K562 (cell line): ENCODE measurements at regions not wholly inside any gene's neighbourhood (a gene's known extent, or its start where the extent isn't known, plus 50 kb on each side); places are given as distances from the start of the nearest gene placed in this dataset.

Source experiments
- ATAC-seq: fragments of 200-7000 bp; cut with Tn5 transposase; 3 replicates; pipeline ENCODE4 v1.9.1; 2020; ENCODE audit warnings: moderate library complexity
- BruUV-seq: library from RNA; stranded (reverse); fragments of 400-500 nt; replicated peaks from 2 replicates; lab custom pipeline; 2021; lab: Mats Ljungman, UMichigan
- CTCF ChIA-PET: fragments of 300-600 bp; formaldehyde crosslinking; extraction: SDS; loops from one replicate; lab custom pipeline; 2021; ENCODE audit warnings: low intra/inter-chr PET ratio; lab: Yijun Ruan, JAX
- POLR2A ChIA-PET: fragments of 300-600, 350-650 bp; sonication (Branson Sonifier 250); formaldehyde crosslinking; extraction: SDS; loops from one replicate; lab custom pipeline; 2021; ENCODE audit warnings: antibody characterized with exemption, inconsistent platforms; lab: Yijun Ruan, JAX
- DNase-seq, 4 experiments: peaks; one replicate each; pipeline versions ENCODE4 v3.0.0 to v3.0.0-alpha.2; 2011 to 2018; ENCODE audit warnings: low spot score in 3 of 4, mixed read lengths in 3 of 4; ENCODE audit errors: extremely low read depth in 1 of 4
- FAIRE-seq: peaks from 2 replicates; lab custom pipeline; 2011; peaks lifted over from hg19 to GRCh38; lab: Jason Lieb, UNC
- H2AFZ ChIP-seq: 2 replicates; pipeline ENCODE4 v1.6.0; 2011; ENCODE audit warnings: low read depth, low read length, control low read depth, inconsistent platforms
- H3K27ac ChIP-seq: fragments of 200-600 bp; 3 replicates; pipeline ENCODE4 v1.8.0; 2011; ENCODE audit warnings: low read depth, mild to moderate bottlenecking, control low read depth, inconsistent platforms, low read length, moderate library complexity, mixed read lengths; ENCODE audit errors: extremely low read depth
- H3K27me3 ChIP-seq, 2 experiments: fragments of 300-600 bp in 1 of 2; 2 replicates in 1 of 2; 3 replicates in 1 of 2; pipeline versions ENCODE4 v1.6.0 to v1.8.0; 2011; ENCODE audit warnings: inconsistent platforms in 2 of 2, low read length in 2 of 2, mild to moderate bottlenecking in 1 of 2, mixed read lengths in 1 of 2, moderate library complexity in 1 of 2; ENCODE audit not compliant: control insufficient read depth in 2 of 2, insufficient read depth in 2 of 2
- H3K36me3 ChIP-seq: fragments of 300-600 bp; 3 replicates; pipeline ENCODE4 v1.8.0; 2011; ENCODE audit warnings: mild to moderate bottlenecking, low read length, inconsistent platforms; ENCODE audit not compliant: control insufficient read depth, insufficient read depth
- H3K4me1 ChIP-seq, 2 experiments: fragments of 200-600 bp in 1 of 2; replicated peaks in 1 of 2; 2 replicates in 1 of 2; 3 replicates in 1 of 2; pipeline versions ENCODE4 v1.5.1 to v1.8.0; 2011; ENCODE audit warnings: inconsistent platforms in 2 of 2, low read length in 2 of 2, mild to moderate bottlenecking in 1 of 2, mixed read lengths in 1 of 2, moderate library complexity in 1 of 2; ENCODE audit not compliant: control insufficient read depth in 2 of 2, insufficient read depth in 2 of 2
- H3K4me2 ChIP-seq: 2 replicates; pipeline ENCODE4 v1.6.1; 2011; ENCODE audit warnings: low read length, control low read depth, inconsistent platforms, mixed read lengths; ENCODE audit not compliant: insufficient read depth
- H3K4me3 ChIP-seq: fragments of 200-600 bp; sonication (generic), shearing (Covaris generic); 2 replicates; pipeline ENCODE4 v1.5.1; 2016; ENCODE audit warnings: control low read depth, inconsistent platforms
- H3K79me2 ChIP-seq: fragments of 200-600 bp; 3 replicates; pipeline ENCODE4 v1.8.0; 2011; ENCODE audit warnings: low read length, inconsistent platforms; ENCODE audit not compliant: control insufficient read depth, insufficient read depth
- H3K9ac ChIP-seq, 2 experiments: 2 replicates each; pipeline versions ENCODE4 v1.6.0 to v1.6.1; 2011; ENCODE audit warnings: low read depth in 2 of 2, low read length in 2 of 2, control low read depth in 1 of 2, inconsistent platforms in 1 of 2, mild to moderate bottlenecking in 1 of 2, mixed read lengths in 1 of 2; ENCODE audit not compliant: insufficient read depth in 1 of 2
- H3K9me1 ChIP-seq: one replicate; pipeline ENCODE4 v1.6.0; 2011; ENCODE audit warnings: inconsistent platforms, mild to moderate bottlenecking, low read length, moderate library complexity; ENCODE audit not compliant: control insufficient read depth, insufficient read depth
- H3K9me3 ChIP-seq: replicated peaks from 2 replicates; pipeline ENCODE4 v1.5.1; 2011; ENCODE audit warnings: low read depth, low read length, inconsistent platforms; ENCODE audit not compliant: control insufficient read depth, insufficient read depth
- H4K20me1 ChIP-seq: replicated peaks from 2 replicates; pipeline ENCODE4 v1.6.1; 2011; ENCODE audit warnings: low read length, inconsistent platforms, mixed read lengths; ENCODE audit not compliant: control insufficient read depth, insufficient read depth
- CEBPG ChIP-seq, 3 experiments: fragments of 200-800 bp in 1 of 3; sonication (Bioruptor generic) in 1 of 3; sonication (generic) in 1 of 3; formaldehyde crosslinking in 1 of 3; IDR thresholded peaks in 2 of 3; conservative IDR thresholded peaks in 1 of 3; 2 replicates each; pipeline versions ENCODE4 v1.6.1 to v1.8.0; 2016 to 2022; ENCODE audit warnings: missing compliant biosample characterization in 2 of 3, missing genetic modification characterization in 2 of 3, mild to moderate bottlenecking in 1 of 3, missing genetic modification reagents in 1 of 3
- DACH1 ChIP-seq: fragments of 450-650 bp; IDR thresholded peaks from 2 replicates; pipeline ENCODE4 v1.6.1; 2018; ENCODE audit not compliant: partially characterized antibody
- KHSRP ChIP-seq: fragments of 450-650 bp; IDR thresholded peaks from 2 replicates; pipeline ENCODE4 v1.6.1; 2017
- WGBS: fragments of 100-300 bp; shearing (Covaris generic); methylation state at CpG from one replicate; pipeline ENCODE4 v1.1.6; 2016; ENCODE audit warnings: low coverage, mixed read lengths; ENCODE audit not compliant: insufficient coverage; ENCODE audit errors: missing lambda C conversion rate; 5-methylcytosine and 5-hydroxymethylcytosine counted together
- in situ Hi-C: fragments of 300-500 bp; cut with MboI; formaldehyde crosslinking; loops from 4 replicates; pipeline ENCODE4 v1.15.0; 2018; ENCODE audit warnings: inconsistent platforms, mixed read lengths
- intact Hi-C: fragments of 100-400 bp; cut with micrococcal nuclease; formaldehyde crosslinking; loops from 2 replicates; pipeline ENCODE4 v1.14.2; 2022
- TF ChIP-seq, protein P1 (sequence below): fragments of 200-600 bp; sonication (generic); IDR thresholded peaks from one replicate; pipeline ENCODE4 v1.6.1; 2012; ENCODE audit warnings: mild to moderate bottlenecking, low read depth, low read length, inconsistent platforms
- TF ChIP-seq, protein P2 (sequence below): sonication (generic); formaldehyde crosslinking; IDR thresholded peaks from 2 replicates; pipeline ENCODE4 v1.8.0; 2023; ENCODE audit warnings: mild to moderate bottlenecking, missing genetic modification reagents

DNA sequence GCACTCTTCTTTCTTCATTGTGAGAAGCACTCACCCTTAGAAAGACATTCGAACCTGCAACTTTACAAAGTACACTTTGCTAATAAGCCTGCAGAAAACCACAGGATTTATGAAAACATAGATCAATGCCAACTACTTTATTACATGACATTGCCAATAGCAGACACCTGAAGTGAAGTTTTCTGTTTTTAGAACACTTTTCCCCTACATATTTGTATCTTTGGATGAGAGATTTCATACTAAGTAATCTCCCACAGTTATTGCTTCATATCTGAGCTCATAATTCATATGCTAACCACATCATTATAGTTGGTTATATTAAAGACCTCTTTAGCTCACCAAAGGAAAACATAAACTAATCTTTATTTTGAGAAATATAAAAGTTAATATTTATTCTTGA lies 276.5 kb upstream of the CTSO start:
- no TSS peak for BruUV-seq
- Histone ChIP-seq H3K79me2 (no peaks in the 10 kb centered on the region), H3K9me1 (no peaks in the 10 kb centered on the region), H3K9ac (no peak overlapping the region), H2AFZ (no peak overlapping the region), H3K4me1 (no peaks in the 10 kb centered on the region), H3K4me2 (no peak overlapping the region), H3K27ac (no peak overlapping the region), H3K9me3 (no peaks in the 10 kb centered on the region), H3K4me3 (no peak overlapping the region), H3K27me3 (no peaks in the 10 kb centered on the region), H3K36me3 (no peaks in the 10 kb centered on the region), H4K20me1 (no peaks in the 10 kb centered on the region)
- ChIA-PET CTCF (no interaction called here), POLR2A (no interaction called here)
- no peak for ATAC-seq
- WGBS = 0% methylated on average over 1 of the region's 1 CpG
- intact Hi-C loops = no loop called here
- no peak for FAIRE-seq
- in situ Hi-C loops = no loop called here
- no peak for DNase-seq
- TF ChIP-seq, protein P1, sequence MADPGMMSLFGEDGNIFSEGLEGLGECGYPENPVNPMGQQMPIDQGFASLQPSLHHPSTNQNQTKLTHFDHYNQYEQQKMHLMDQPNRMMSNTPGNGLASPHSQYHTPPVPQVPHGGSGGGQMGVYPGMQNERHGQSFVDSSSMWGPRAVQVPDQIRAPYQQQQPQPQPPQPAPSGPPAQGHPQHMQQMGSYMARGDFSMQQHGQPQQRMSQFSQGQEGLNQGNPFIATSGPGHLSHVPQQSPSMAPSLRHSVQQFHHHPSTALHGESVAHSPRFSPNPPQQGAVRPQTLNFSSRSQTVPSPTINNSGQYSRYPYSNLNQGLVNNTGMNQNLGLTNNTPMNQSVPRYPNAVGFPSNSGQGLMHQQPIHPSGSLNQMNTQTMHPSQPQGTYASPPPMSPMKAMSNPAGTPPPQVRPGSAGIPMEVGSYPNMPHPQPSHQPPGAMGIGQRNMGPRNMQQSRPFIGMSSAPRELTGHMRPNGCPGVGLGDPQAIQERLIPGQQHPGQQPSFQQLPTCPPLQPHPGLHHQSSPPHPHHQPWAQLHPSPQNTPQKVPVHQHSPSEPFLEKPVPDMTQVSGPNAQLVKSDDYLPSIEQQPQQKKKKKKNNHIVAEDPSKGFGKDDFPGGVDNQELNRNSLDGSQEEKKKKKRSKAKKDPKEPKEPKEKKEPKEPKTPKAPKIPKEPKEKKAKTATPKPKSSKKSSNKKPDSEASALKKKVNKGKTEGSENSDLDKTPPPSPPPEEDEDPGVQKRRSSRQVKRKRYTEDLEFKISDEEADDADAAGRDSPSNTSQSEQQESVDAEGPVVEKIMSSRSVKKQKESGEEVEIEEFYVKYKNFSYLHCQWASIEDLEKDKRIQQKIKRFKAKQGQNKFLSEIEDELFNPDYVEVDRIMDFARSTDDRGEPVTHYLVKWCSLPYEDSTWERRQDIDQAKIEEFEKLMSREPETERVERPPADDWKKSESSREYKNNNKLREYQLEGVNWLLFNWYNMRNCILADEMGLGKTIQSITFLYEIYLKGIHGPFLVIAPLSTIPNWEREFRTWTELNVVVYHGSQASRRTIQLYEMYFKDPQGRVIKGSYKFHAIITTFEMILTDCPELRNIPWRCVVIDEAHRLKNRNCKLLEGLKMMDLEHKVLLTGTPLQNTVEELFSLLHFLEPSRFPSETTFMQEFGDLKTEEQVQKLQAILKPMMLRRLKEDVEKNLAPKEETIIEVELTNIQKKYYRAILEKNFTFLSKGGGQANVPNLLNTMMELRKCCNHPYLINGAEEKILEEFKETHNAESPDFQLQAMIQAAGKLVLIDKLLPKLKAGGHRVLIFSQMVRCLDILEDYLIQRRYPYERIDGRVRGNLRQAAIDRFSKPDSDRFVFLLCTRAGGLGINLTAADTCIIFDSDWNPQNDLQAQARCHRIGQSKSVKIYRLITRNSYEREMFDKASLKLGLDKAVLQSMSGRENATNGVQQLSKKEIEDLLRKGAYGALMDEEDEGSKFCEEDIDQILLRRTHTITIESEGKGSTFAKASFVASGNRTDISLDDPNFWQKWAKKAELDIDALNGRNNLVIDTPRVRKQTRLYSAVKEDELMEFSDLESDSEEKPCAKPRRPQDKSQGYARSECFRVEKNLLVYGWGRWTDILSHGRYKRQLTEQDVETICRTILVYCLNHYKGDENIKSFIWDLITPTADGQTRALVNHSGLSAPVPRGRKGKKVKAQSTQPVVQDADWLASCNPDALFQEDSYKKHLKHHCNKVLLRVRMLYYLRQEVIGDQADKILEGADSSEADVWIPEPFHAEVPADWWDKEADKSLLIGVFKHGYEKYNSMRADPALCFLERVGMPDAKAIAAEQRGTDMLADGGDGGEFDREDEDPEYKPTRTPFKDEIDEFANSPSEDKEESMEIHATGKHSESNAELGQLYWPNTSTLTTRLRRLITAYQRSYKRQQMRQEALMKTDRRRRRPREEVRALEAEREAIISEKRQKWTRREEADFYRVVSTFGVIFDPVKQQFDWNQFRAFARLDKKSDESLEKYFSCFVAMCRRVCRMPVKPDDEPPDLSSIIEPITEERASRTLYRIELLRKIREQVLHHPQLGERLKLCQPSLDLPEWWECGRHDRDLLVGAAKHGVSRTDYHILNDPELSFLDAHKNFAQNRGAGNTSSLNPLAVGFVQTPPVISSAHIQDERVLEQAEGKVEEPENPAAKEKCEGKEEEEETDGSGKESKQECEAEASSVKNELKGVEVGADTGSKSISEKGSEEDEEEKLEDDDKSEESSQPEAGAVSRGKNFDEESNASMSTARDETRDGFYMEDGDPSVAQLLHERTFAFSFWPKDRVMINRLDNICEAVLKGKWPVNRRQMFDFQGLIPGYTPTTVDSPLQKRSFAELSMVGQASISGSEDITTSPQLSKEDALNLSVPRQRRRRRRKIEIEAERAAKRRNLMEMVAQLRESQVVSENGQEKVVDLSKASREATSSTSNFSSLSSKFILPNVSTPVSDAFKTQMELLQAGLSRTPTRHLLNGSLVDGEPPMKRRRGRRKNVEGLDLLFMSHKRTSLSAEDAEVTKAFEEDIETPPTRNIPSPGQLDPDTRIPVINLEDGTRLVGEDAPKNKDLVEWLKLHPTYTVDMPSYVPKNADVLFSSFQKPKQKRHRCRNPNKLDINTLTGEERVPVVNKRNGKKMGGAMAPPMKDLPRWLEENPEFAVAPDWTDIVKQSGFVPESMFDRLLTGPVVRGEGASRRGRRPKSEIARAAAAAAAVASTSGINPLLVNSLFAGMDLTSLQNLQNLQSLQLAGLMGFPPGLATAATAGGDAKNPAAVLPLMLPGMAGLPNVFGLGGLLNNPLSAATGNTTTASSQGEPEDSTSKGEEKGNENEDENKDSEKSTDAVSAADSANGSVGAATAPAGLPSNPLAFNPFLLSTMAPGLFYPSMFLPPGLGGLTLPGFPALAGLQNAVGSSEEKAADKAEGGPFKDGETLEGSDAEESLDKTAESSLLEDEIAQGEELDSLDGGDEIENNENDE = no peak
- TF ChIP-seq DACH1 (no peak), KHSRP (no peak), CEBPG (CRISPR knock-in tag; IDR thresholded peaks at IDR 0.05) (no peak), CEBPG (tag; conservative IDR thresholded peaks at IDR 0.05 in 1 of 2, IDR thresholded peaks at IDR 0.05 in 1 of 2) (peak in 1 of 2 experiments; percentile 15; a peak in 1 of 4 replicates)
- TF ChIP-seq, protein P2, sequence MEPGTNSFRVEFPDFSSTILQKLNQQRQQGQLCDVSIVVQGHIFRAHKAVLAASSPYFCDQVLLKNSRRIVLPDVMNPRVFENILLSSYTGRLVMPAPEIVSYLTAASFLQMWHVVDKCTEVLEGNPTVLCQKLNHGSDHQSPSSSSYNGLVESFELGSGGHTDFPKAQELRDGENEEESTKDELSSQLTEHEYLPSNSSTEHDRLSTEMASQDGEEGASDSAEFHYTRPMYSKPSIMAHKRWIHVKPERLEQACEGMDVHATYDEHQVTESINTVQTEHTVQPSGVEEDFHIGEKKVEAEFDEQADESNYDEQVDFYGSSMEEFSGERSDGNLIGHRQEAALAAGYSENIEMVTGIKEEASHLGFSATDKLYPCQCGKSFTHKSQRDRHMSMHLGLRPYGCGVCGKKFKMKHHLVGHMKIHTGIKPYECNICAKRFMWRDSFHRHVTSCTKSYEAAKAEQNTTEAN (CRISPR knock-in tag) = no peak
